GM23338 (cell line): ENCODE measurements at regions not wholly inside any gene's neighbourhood (a gene's known extent, or its start where the extent isn't known, plus 50 kb on each side); places are given as distances from the start of the nearest gene placed in this dataset.
A peak's percentile ranks its signal among the peaks of the same experiment; 100 is the strongest.

Experiments used
- ATAC-seq: fragments of 200-7000 bp; cut with Tn5 transposase; 3 replicates; pipeline ENCODE4 v1.9.1; 2020
- DNase-seq: peaks from one replicate; pipeline ENCODE4 v3.0.0-alpha.2; 2015; ENCODE audit warnings: low spot score
- H2AFZ ChIP-seq: fragments of 200-600 bp; sonication (generic); 2 replicates; pipeline ENCODE4 v1.8.0; 2016; ENCODE audit warnings: antibody characterized with exemption, mild to moderate bottlenecking, moderate library complexity
- H3F3A ChIP-seq: fragments of 200-600 bp; sonication (generic); replicated peaks from 2 replicates; pipeline ENCODE4 v1.8.0; 2017; ENCODE audit warnings: antibody characterized with exemption, mixed run types, low read depth
- H3K27ac ChIP-seq: fragments of 200-600 bp; sonication (generic); 2 replicates; pipeline ENCODE4 v1.6.1; 2016; ENCODE audit warnings: low read depth
- H3K27me3 ChIP-seq: fragments of 200-600 bp; sonication (generic); 2 replicates; pipeline ENCODE4 v1.8.0; 2016; ENCODE audit warnings: mild to moderate bottlenecking, mixed run types, moderate library complexity; ENCODE audit not compliant: insufficient read depth
- H3K36me3 ChIP-seq: fragments of 200-600 bp; sonication (generic); 2 replicates; pipeline ENCODE4 v1.8.0; 2016; ENCODE audit warnings: mild to moderate bottlenecking; ENCODE audit not compliant: insufficient read depth
- H3K4me1 ChIP-seq: fragments of 200-600 bp; sonication (generic); 2 replicates; pipeline ENCODE4 v1.8.0; 2016; ENCODE audit warnings: mild to moderate bottlenecking, moderate library complexity; ENCODE audit not compliant: insufficient read depth
- H3K4me2 ChIP-seq: fragments of 200-600 bp; sonication (generic); 2 replicates; pipeline ENCODE4 v1.7.1; 2017; ENCODE audit warnings: mixed run types
- H3K4me3 ChIP-seq: fragments of 200-600 bp; sonication (generic); 2 replicates; pipeline ENCODE4 v1.6.1; 2016; ENCODE audit warnings: mixed run types
- H3K79me2 ChIP-seq: fragments of 200-600 bp; sonication (generic); replicated peaks from 2 replicates; pipeline ENCODE4 v1.8.0; 2017; ENCODE audit warnings: mild to moderate bottlenecking; ENCODE audit not compliant: insufficient read depth
- H3K9me2 ChIP-seq: fragments of 200-600 bp; sonication (generic); 2 replicates; pipeline ENCODE4 v1.8.0; 2017; ENCODE audit not compliant: insufficient read depth
- H4K20me1 ChIP-seq: fragments of 200-600 bp; sonication (generic); replicated peaks from 2 replicates; pipeline ENCODE4 v1.8.0; 2017; ENCODE audit warnings: mild to moderate bottlenecking; ENCODE audit not compliant: insufficient read depth
- H3K27ac Mint-ChIP-seq: 2 replicates; pipeline ENCODE4 v1.8.0; 2020; ENCODE audit warnings: inconsistent platforms, mild to moderate bottlenecking, moderate library complexity, mixed read lengths
- H3K27me3 Mint-ChIP-seq: 3 replicates; pipeline ENCODE4 v1.8.0; 2022; ENCODE audit warnings: low read depth, mild to moderate bottlenecking, moderate library complexity, mixed read lengths, inconsistent platforms; ENCODE audit not compliant: insufficient read depth, poor library complexity
- H3K36me3 Mint-ChIP-seq: 3 replicates; pipeline ENCODE4 v1.8.0; 2021; ENCODE audit warnings: low read depth, mild to moderate bottlenecking, inconsistent platforms, moderate library complexity, mixed read lengths
- H3K4me1 Mint-ChIP-seq: 3 replicates; pipeline ENCODE4 v1.8.0; 2020; ENCODE audit warnings: mild to moderate bottlenecking, inconsistent platforms, mixed read lengths
- H3K4me3 Mint-ChIP-seq: 3 replicates; pipeline ENCODE4 v1.8.0; 2021; ENCODE audit warnings: moderate library complexity, mild to moderate bottlenecking, inconsistent platforms, mixed read lengths
- H3K9me3 Mint-ChIP-seq: 3 replicates; pipeline ENCODE4 v1.8.0; 2020; ENCODE audit warnings: moderate library complexity, mild to moderate bottlenecking, inconsistent platforms, mixed read lengths
- CREB1 ChIP-seq: fragments of 250-450 bp; sonication (Bioruptor Pico); IDR thresholded peaks from 2 replicates; pipeline ENCODE4 v1.5.0; 2020; ENCODE audit warnings: low read depth, mild to moderate bottlenecking, moderate library complexity
- CTCF ChIP-seq, 2 experiments: fragments of 200-600 bp in 1 of 2; sonication (generic) in 1 of 2; conservative IDR thresholded peaks; 2 replicates each; pipeline versions ENCODE4 v1.5.1 to v1.6.1; 2016 to 2017; ENCODE audit warnings: antibody characterized with exemption in 2 of 2, low read depth in 2 of 2, mild to moderate bottlenecking in 2 of 2, moderate library complexity in 1 of 2
- ETS1 ChIP-seq: IDR thresholded peaks from 2 replicates; pipeline ENCODE4 v1.6.1; 2016; ENCODE audit warnings: antibody characterized with exemption
- EZH2 ChIP-seq: fragments of 200-600 bp; sonication (generic); IDR thresholded peaks from one replicate; pipeline ENCODE4 v1.8.0; 2017; ENCODE audit warnings: antibody characterized with exemption, mild to moderate bottlenecking, low read depth; ENCODE audit not compliant: unreplicated experiment
- EZH2phosphoT487 ChIP-seq: fragments of 200-600 bp; sonication (generic); IDR thresholded peaks from one replicate; pipeline ENCODE4 v1.8.1; 2018; ENCODE audit warnings: antibody characterized with exemption; ENCODE audit not compliant: unreplicated experiment
- JUNB ChIP-seq: IDR thresholded peaks from one replicate; pipeline ENCODE4 v1.6.1; 2016; ENCODE audit warnings: antibody characterized with exemption; ENCODE audit not compliant: unreplicated experiment
- NANOG ChIP-seq: IDR thresholded peaks from 2 replicates; pipeline ENCODE4 v1.6.1; 2016; ENCODE audit warnings: antibody characterized with exemption, borderline replicate concordance
- POLR2AphosphoS5 ChIP-seq: IDR thresholded peaks from 2 replicates; pipeline ENCODE4 v1.6.1; 2016; ENCODE audit warnings: antibody characterized with exemption, low read depth
- STAT1 ChIP-seq: IDR thresholded peaks from one replicate; pipeline ENCODE4 v1.6.1; 2016; ENCODE audit warnings: antibody characterized with exemption; ENCODE audit not compliant: unreplicated experiment
- ZNF114 ChIP-seq: fragments of 250-450 bp; sonication (Bioruptor Pico); IDR thresholded peaks from 2 replicates; pipeline ENCODE4 v1.5.0; 2020; ENCODE audit warnings: mild to moderate bottlenecking, moderate library complexity
- ZNF331 ChIP-seq: fragments of 250-450 bp; sonication (Bioruptor Pico); IDR thresholded peaks from 2 replicates; pipeline ENCODE4 v1.5.0; 2020; ENCODE audit warnings: low read depth, mild to moderate bottlenecking, moderate library complexity
- ZNF462 ChIP-seq: fragments of 250-450 bp; sonication (Bioruptor Pico); IDR thresholded peaks from 2 replicates; pipeline ENCODE4 v1.5.0; 2020; ENCODE audit warnings: mild to moderate bottlenecking, moderate library complexity

- no peak for TF ChIP-seq CTCF (conservative IDR thresholded peaks at IDR 0.05; ENCODE audit: low read depth in 2 of 2)
Measured at GRCh38 chr6:148235446-148235845, 107.2 kb upstream of the SASH1 start (continued).

GRCh38 chr6:148238713-148239112, 103.9 kb upstream of the SASH1 start:
- no peaks in the 10 kb centered on the region for H3K9me3 Mint-ChIP-seq
- no peak for ATAC-seq
- TF ChIP-seq EZH2phosphoT487 (no peak), ZNF114 (CRISPR knock-in tag) (no peak), ETS1 (no peak), CREB1 (CRISPR knock-in tag) (no peak), CTCF (conservative IDR thresholded peaks at IDR 0.05; ENCODE audit: low read depth in 2 of 2) (no peak), ZNF462 (CRISPR knock-in tag) (no peak), ZNF331 (CRISPR knock-in tag) (no peak), POLR2AphosphoS5 (no peak), NANOG (no peak), EZH2 (no peak), STAT1 (no peak), JUNB (no peak)

More at GRCh38 chr6:148238713-148239112, 103.9 kb upstream of the SASH1 start:
- Histone ChIP-seq H3K27ac (no peak overlapping the region), H2AFZ (peak overlapping the region; percentile 80; the same call in 1 of the 2 replicates), H3K4me3 (no peak overlapping the region), H3K36me3 (no peaks in the 10 kb centered on the region), H3K4me1 (peaks cover 18% of the 10 kb centered on the region), H3K27me3 (no peaks in the 10 kb centered on the region), H3F3A (no peaks in the 10 kb centered on the region), H3K9me2 (no peaks in the 10 kb centered on the region; the same call in 1 of the 2 replicates), H3K79me2 (no peaks in the 10 kb centered on the region), H4K20me1 (no peaks in the 10 kb centered on the region), H3K4me2 (no peak overlapping the region)
- Mint-ChIP-seq H3K27ac (no peak overlapping the region), H3K4me1 (peaks cover 15% of the 10 kb centered on the region), H3K36me3 (no peaks in the 10 kb centered on the region), H3K4me3 (no peak overlapping the region), H3K27me3 (peaks cover 7% of the 10 kb centered on the region)
- DNase-seq, result no peak
